Activated naive CD8-positive, alpha-beta T cell treated with anti-CD3 and anti-CD28 coated beads, Interleukin-2, amount 50 U/mL, for 24 hours (primary cell): ENCODE measurements at regions not wholly inside any gene's neighbourhood (a gene's known extent, or its start where the extent isn't known, plus 50 kb on each side); places are given as distances from the start of the nearest gene placed in this dataset.

Experiments
- ATAC-seq: fragments of 150-1000 bp; cut with Tn5 transposase; one replicate; pipeline ENCODE4 v1.10.0; 2021
- DNase-seq: peaks from one replicate; pipeline ENCODE4 v3.0.0; 2021
- H3K27ac Mint-ChIP-seq: one replicate; pipeline ENCODE4 v1.8.0; 2021; ENCODE audit warnings: mild to moderate bottlenecking, mixed read lengths
- H3K27me3 Mint-ChIP-seq: one replicate; pipeline ENCODE4 v1.8.0; 2021; ENCODE audit warnings: mixed read lengths
- H3K36me3 Mint-ChIP-seq: one replicate; pipeline ENCODE4 v1.8.0; 2021; ENCODE audit warnings: low read depth, mixed read lengths
- H3K4me1 Mint-ChIP-seq: one replicate; pipeline ENCODE4 v1.8.0; 2021; ENCODE audit warnings: mixed read lengths
- H3K4me3 Mint-ChIP-seq: one replicate; pipeline ENCODE4 v1.8.0; 2021; ENCODE audit warnings: mild to moderate bottlenecking, moderate library complexity, mixed read lengths
- H3K9me3 Mint-ChIP-seq: one replicate; pipeline ENCODE4 v1.8.0; 2021; ENCODE audit warnings: mixed read lengths

GRCh38 chr11:26045082-26045481 lies 286.8 kb upstream of the ANO3 start:
- Mint-ChIP-seq H3K9me3 (no peaks in the 10 kb centered on the region), H3K27ac (no peak overlapping the region), H3K27me3 (no peaks in the 10 kb centered on the region), H3K4me3 (no peak overlapping the region), H3K4me1 (peaks cover 2% of the 10 kb centered on the region), H3K36me3 (no peaks in the 10 kb centered on the region)
- no peak for ATAC-seq
- no peak for DNase-seq

DNA sequence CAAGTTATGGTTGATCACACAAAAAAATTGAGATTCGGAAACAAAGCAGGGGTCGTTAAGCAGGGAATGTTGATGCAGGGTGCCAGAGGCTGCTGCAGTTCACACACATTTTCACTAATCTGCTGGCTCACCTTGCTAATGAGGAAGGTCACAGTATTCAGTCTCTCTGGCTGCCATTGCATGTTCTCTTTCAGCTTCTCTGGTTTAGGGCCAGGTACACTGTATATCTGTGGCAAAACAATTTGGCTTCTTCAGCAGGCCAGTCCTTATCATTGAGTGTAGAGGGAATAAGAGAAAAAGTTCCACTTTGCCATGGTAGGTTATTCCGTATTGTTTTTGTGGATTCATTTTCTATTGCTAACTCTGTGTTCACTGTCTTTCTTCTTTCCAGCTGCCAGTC lies 283.7 kb upstream of the ANO3 start:
- DNase-seq (no peak), ATAC-seq (no peak)
- no peak overlapping the region for H3K27ac Mint-ChIP-seq
- H3K27me3 Mint-ChIP-seq, result no peaks in the 10 kb centered on the region
- H3K9me3 Mint-ChIP-seq, result no peaks in the 10 kb centered on the region
- no peaks in the 10 kb centered on the region for H3K36me3 Mint-ChIP-seq
- H3K4me1 Mint-ChIP-seq, result peaks cover 2% of the 10 kb centered on the region
- H3K4me3 Mint-ChIP-seq, result no peak overlapping the region

- Mint-ChIP-seq H3K36me3 (no peaks in the 10 kb centered on the region), H3K4me3 (no peak overlapping the region), H3K27me3 (no peaks in the 10 kb centered on the region), H3K4me1 (no peaks in the 10 kb centered on the region), H3K9me3 (no peaks in the 10 kb centered on the region), H3K27ac (no peak overlapping the region)
- DNase-seq, result no peak
- ATAC-seq, result no peak
Measured at GRCh38 chr11:26053966-26054365, 278.0 kb upstream of the ANO3 start.

- ATAC-seq (no peak), DNase-seq (no peak)
- no peak overlapping the region for H3K27ac Mint-ChIP-seq
- H3K36me3 Mint-ChIP-seq, result no peaks in the 10 kb centered on the region
- no peaks in the 10 kb centered on the region for H3K4me1 Mint-ChIP-seq
- no peaks in the 10 kb centered on the region for H3K27me3 Mint-ChIP-seq
- peaks cover 10% of the 10 kb centered on the region for H3K9me3 Mint-ChIP-seq
- no peak overlapping the region for H3K4me3 Mint-ChIP-seq
Measured at GRCh38 chr11:26062660-26063059, 269.3 kb upstream of the ANO3 start.

GRCh38 chr11:26063915-26064314 lies 268.0 kb upstream of the ANO3 start:
- peaks cover 10% of the 10 kb centered on the region for H3K9me3 Mint-ChIP-seq
- H3K27me3 Mint-ChIP-seq, result no peaks in the 10 kb centered on the region
- H3K27ac Mint-ChIP-seq, result no peak overlapping the region
- H3K4me3 Mint-ChIP-seq, result no peak overlapping the region
- H3K4me1 Mint-ChIP-seq, result no peaks in the 10 kb centered on the region
- H3K36me3 Mint-ChIP-seq, result no peaks in the 10 kb centered on the region
- ATAC-seq, result no peak
- no peak for DNase-seq

- no peak overlapping the region for H3K27ac Mint-ChIP-seq
- no peaks in the 10 kb centered on the region for H3K4me1 Mint-ChIP-seq
- ATAC-seq (no peak), DNase-seq (no peak)
- H3K4me3 Mint-ChIP-seq, result no peak overlapping the region
- no peaks in the 10 kb centered on the region for H3K36me3 Mint-ChIP-seq
- H3K9me3 Mint-ChIP-seq, result peaks cover 13% of the 10 kb centered on the region
- H3K27me3 Mint-ChIP-seq, result no peaks in the 10 kb centered on the region
Measured at GRCh38 chr11:26065944-26066343, 266.0 kb upstream of the ANO3 start.

DNA sequence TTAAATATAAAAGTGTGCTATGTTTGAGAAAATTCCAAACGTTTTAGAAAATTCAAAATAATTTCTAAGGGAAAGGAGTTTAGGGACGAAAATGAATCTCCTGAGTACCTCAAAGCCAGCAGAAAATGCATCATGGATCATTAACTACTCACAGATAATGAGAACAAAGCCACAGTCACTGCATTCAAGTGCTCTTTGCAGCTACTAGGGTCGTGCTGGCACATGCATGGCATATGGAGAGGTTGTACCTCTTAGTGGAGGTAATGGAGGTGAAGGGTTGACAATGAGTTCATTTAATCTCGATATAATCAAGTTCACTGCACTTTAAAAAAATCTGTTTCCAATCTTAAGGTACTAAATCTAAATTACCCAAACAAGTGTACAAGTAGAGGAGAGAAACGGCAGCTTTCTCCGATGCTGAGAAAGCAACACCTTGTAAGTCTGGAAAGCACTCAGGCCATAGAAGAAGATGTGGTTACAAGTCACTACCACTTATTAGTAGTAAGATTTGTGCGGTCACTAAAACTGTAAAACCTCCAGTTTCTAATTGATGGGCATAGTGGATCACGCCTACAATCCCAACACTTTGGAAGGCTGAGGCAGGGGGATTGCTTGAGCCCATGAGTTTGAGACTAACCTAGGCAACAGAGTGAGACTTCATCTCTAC lies 261.1 kb upstream of the ANO3 start:
- DNase-seq, result no peak
- Mint-ChIP-seq H3K4me1 (no peaks in the 10 kb centered on the region), H3K27me3 (no peaks in the 10 kb centered on the region), H3K36me3 (no peaks in the 10 kb centered on the region), H3K4me3 (no peak overlapping the region), H3K27ac (no peak overlapping the region), H3K9me3 (peaks cover 10% of the 10 kb centered on the region)
- no peak for ATAC-seq

DNA sequence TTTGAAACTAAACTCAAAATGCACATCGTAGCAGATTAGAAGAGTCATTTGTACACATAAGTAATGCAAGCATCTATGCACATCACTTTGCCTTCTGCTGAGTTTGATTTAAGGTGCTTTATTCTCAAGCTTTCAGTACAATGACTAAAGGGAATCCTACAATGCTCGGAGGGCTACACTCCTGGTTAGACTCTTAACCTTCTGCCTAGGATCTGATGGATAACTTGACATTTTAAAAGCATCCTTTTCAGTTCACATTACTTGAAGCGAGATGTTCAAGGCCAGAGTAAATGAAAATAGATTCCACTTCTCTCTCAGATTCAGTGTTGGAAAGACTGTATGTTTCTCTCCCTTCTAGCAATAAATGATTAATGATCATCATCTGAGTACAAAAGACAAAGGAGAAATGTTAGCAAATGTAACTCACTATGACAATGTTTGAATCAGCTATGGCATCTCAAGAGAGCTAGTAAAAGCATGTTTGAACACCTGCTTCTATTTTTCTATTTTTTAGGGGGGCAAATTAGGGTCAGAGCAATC lies 259.2 kb upstream of the ANO3 start:
- Mint-ChIP-seq H3K27ac (no peak overlapping the region), H3K27me3 (no peaks in the 10 kb centered on the region), H3K4me1 (no peaks in the 10 kb centered on the region), H3K4me3 (no peak overlapping the region), H3K36me3 (no peaks in the 10 kb centered on the region), H3K9me3 (peaks cover 4% of the 10 kb centered on the region)
- DNase-seq (no peak), ATAC-seq (no peak)

DNA sequence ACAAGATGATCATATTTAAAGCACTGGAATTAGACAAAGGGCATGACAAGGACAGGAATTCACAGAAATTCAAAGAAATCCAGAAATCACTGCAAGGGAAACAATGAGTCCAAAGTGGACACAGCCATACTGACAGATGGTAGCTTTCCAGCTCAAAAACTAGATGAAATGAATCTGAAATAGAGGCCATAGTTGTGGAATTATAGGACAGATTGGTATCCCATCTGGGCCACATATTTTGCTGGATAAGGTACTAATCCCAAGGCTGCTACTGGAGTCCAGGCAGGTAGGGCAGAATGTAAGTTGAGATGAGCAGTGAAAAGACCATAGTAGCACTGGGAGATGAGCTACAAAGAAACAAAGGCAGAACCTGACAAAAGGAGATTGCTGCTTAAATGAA lies 258.3 kb upstream of the ANO3 start:
- Mint-ChIP-seq H3K4me1 (no peaks in the 10 kb centered on the region), H3K9me3 (peaks cover 4% of the 10 kb centered on the region), H3K27me3 (no peaks in the 10 kb centered on the region), H3K4me3 (no peak overlapping the region), H3K27ac (no peak overlapping the region), H3K36me3 (no peaks in the 10 kb centered on the region)
- DNase-seq (no peak), ATAC-seq (no peak)

DNA sequence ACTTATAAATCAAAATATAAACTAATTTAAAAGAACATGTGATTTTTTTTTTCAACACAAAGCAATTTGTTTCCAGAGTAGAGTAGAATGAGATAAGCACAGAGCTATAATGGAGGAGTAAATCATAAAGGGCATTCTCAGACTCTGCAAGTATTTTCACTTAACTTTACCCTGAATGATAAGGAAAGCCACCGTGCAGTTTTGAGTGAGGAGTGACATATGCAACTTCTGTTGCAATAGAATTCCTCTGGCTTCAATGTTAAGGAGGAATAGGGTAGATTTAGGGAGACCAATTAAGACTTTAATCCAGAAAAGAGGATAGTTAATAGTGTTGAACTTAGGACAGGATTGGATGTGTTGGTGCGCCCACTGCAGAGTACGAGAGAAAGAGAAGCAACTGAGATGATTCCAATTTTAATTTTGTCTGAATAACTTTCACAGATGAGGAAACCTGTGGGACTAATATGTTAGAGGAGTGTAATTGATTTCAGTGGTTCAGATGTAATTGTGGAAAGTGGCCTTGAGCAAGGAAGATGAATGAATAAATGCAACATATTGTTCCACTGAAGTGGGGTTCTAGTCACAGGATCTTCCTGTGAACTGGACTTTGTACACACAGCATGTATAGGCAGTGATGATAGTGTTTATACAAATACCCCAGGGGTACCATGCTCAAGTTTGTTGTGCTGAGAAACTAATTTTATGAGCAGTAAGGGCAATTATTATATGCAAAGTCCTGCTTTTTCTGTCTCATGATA lies 255.5 kb upstream of the ANO3 start:
- Mint-ChIP-seq H3K4me1 (no peaks in the 10 kb centered on the region), H3K36me3 (no peaks in the 10 kb centered on the region), H3K9me3 (no peaks in the 10 kb centered on the region), H3K27ac (no peak overlapping the region), H3K27me3 (no peaks in the 10 kb centered on the region), H3K4me3 (no peak overlapping the region)
- DNase-seq (no peak), ATAC-seq (no peak)

DNA sequence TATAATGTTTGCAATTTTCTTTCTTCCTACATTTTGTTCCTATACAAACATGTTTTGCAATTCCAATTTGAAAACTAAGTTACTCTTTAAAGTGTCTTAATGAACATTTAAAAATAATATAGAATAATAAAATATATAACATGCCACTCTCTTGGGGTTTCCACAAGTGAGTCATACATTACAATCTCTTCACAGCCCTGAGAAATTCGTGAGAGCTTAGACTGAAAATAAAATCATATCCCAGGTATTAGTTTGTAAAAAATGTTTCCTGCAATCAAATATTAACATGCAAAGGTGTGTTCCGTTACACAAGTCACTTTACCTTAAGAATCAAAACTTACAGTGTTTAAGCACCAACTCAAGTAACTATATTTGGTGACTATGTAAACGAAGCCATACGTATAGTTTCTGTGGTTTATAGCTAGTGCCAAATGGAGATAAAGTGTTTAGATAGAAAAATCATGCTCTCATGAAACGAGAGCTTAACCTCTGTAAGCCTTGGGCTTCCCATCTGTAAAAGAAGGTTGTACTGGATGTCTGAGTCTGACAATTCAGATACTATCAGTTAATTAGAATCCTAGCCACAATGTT lies 253.6 kb upstream of the ANO3 start:
- H3K36me3 Mint-ChIP-seq, result no peaks in the 10 kb centered on the region
- no peaks in the 10 kb centered on the region for H3K4me1 Mint-ChIP-seq
- no peaks in the 10 kb centered on the region for H3K27me3 Mint-ChIP-seq
- H3K9me3 Mint-ChIP-seq, result no peaks in the 10 kb centered on the region
- H3K4me3 Mint-ChIP-seq, result no peak overlapping the region
- ATAC-seq (no peak), DNase-seq (no peak)
- H3K27ac Mint-ChIP-seq, result no peak overlapping the region

- H3K36me3 Mint-ChIP-seq, result no peaks in the 10 kb centered on the region
- ATAC-seq, result no peak
- no peak for DNase-seq
Measured at GRCh38 chr11:26084313-26084712, 247.6 kb upstream of the ANO3 start.

GRCh38 chr11:26086028-26086427 lies 245.9 kb upstream of the ANO3 start:
- Mint-ChIP-seq H3K36me3 (no peaks in the 10 kb centered on the region), H3K4me3 (no peak overlapping the region), H3K9me3 (peaks cover 8% of the 10 kb centered on the region), H3K27ac (no peak overlapping the region), H3K27me3 (no peaks in the 10 kb centered on the region), H3K4me1 (no peaks in the 10 kb centered on the region)
- DNase-seq (no peak), ATAC-seq (no peak)

More at GRCh38 chr11:26084313-26084712, 247.6 kb upstream of the ANO3 start:
- Mint-ChIP-seq H3K27ac (no peak overlapping the region), H3K27me3 (no peaks in the 10 kb centered on the region), H3K4me1 (no peaks in the 10 kb centered on the region), H3K4me3 (no peak overlapping the region), H3K9me3 (peaks cover 3% of the 10 kb centered on the region)

GRCh38 chr11:26087120-26087935 lies 244.6 kb upstream of the ANO3 start:
- no peak overlapping the region for H3K27ac Mint-ChIP-seq
- DNase-seq, result no peak
- peaks cover 8% of the 10 kb centered on the region for H3K9me3 Mint-ChIP-seq
- ATAC-seq, result no peak
- H3K27me3 Mint-ChIP-seq, result no peaks in the 10 kb centered on the region
- no peaks in the 10 kb centered on the region for H3K4me1 Mint-ChIP-seq
- no peaks in the 10 kb centered on the region for H3K36me3 Mint-ChIP-seq
- H3K4me3 Mint-ChIP-seq, result no peak overlapping the region
